ENCODE measurements at regions not wholly inside any gene's neighbourhood (a gene's known extent, or its start where the extent isn't known, plus 50 kb on each side); places are given as distances from the start of the nearest gene placed in this dataset.
"Not testable (repeated sequence)": the region's sequence is repeated elsewhere in the genome, so short reads cannot be mapped to it uniquely, and the experiment has no call there.

GRCh38 chr14:105746124-105746514 is 219.7 kb downstream of the TMEM121 start:
- no peak for DNase-seq (ENCODE audit: extremely low spot score)
- Histone ChIP-seq H3K4me1 (ENCODE audit: insufficient read depth) (no peaks in the 10 kb centered on the region), H3K27ac (ENCODE audit: low read depth) (no peak overlapping the region), H3K4me3 (ENCODE audit: low read depth, low read length) (no peak overlapping the region), H3K36me3 (ENCODE audit: insufficient read depth) (no peaks in the 10 kb centered on the region)
- WGBS = 92% methylated on average over 5 of the region's 5 CpGs

- not testable (repeated sequence) for H3K4me3 ChIP-seq (ENCODE audit: low read depth, low read length); H3K27ac ChIP-seq (ENCODE audit: low read depth); H3K36me3 ChIP-seq (ENCODE audit: insufficient read depth); DNase-seq (ENCODE audit: extremely low spot score); H3K4me1 ChIP-seq (ENCODE audit: insufficient read depth)
- 80% methylated on average over 16 of the region's 16 CpGs for WGBS
These were observed 220.6 kb downstream of the TMEM121 start for GRCh38 chr14:105746800-105747502.

GRCh38 chr14:105747503-105748203 is 221.3 kb downstream of the TMEM121 start:
- H3K4me3 ChIP-seq (ENCODE audit: low read depth, low read length); H3K36me3 ChIP-seq (ENCODE audit: insufficient read depth); H3K27ac ChIP-seq (ENCODE audit: low read depth); DNase-seq (ENCODE audit: extremely low spot score); H3K4me1 ChIP-seq (ENCODE audit: insufficient read depth): not testable (repeated sequence)
- 82% methylated on average over 31 of the region's 31 CpGs for WGBS

- Histone ChIP-seq H3K4me1 (ENCODE audit: insufficient read depth) (no peaks in the 10 kb centered on the region), H3K27ac (ENCODE audit: low read depth) (no peak overlapping the region), H3K36me3 (ENCODE audit: insufficient read depth) (no peaks in the 10 kb centered on the region), H3K4me3 (ENCODE audit: low read depth, low read length) (no peak overlapping the region)
- whole genome bisulfite sequencing = 62% methylated on average over 5 of the region's 5 CpGs
- no peak for DNase-seq (ENCODE audit: extremely low spot score)
These were observed 221.8 kb downstream of the TMEM121 start for GRCh38 chr14:105748204-105748578.

GRCh38 chr14:105748710-105749109 is 222.3 kb downstream of the TMEM121 start:
- 67% methylated on average over 6 of the region's 6 CpGs for WGBS
- not testable (repeated sequence) for H3K36me3 ChIP-seq (ENCODE audit: insufficient read depth); H3K4me1 ChIP-seq (ENCODE audit: insufficient read depth); H3K4me3 ChIP-seq (ENCODE audit: low read depth, low read length); DNase-seq (ENCODE audit: extremely low spot score); H3K27ac ChIP-seq (ENCODE audit: low read depth)

- H3K4me1 ChIP-seq (ENCODE audit: insufficient read depth); DNase-seq (ENCODE audit: extremely low spot score); H3K27ac ChIP-seq (ENCODE audit: low read depth); H3K36me3 ChIP-seq (ENCODE audit: insufficient read depth); H3K4me3 ChIP-seq (ENCODE audit: low read depth, low read length): not testable (repeated sequence)
- WGBS = 83% methylated on average over 13 of the region's 19 CpGs
These were observed 223.6 kb downstream of the TMEM121 start for GRCh38 chr14:105749870-105750541.

GRCh38 chr14:105751291-105751751 is 224.9 kb downstream of the TMEM121 start:
- H3K4me1 ChIP-seq (ENCODE audit: insufficient read depth); H3K4me3 ChIP-seq (ENCODE audit: low read depth, low read length); H3K27ac ChIP-seq (ENCODE audit: low read depth); DNase-seq (ENCODE audit: extremely low spot score); H3K36me3 ChIP-seq (ENCODE audit: insufficient read depth): not testable (repeated sequence)
- WGBS = 81% methylated on average over 18 of the region's 18 CpGs

GRCh38 chr14:105752420-105752819 is 226.0 kb downstream of the TMEM121 start:
- H3K4me1 ChIP-seq (ENCODE audit: insufficient read depth); H3K36me3 ChIP-seq (ENCODE audit: insufficient read depth); H3K27ac ChIP-seq (ENCODE audit: low read depth); DNase-seq (ENCODE audit: extremely low spot score); H3K4me3 ChIP-seq (ENCODE audit: low read depth, low read length): not testable (repeated sequence)
- WGBS = 76% methylated on average over 4 of the region's 7 CpGs

GRCh38 chr14:105760691-105761344 is 234.4 kb downstream of the TMEM121 start:
- Histone ChIP-seq H3K4me1 (ENCODE audit: insufficient read depth) (no peaks in the 10 kb centered on the region), H3K4me3 (ENCODE audit: low read depth, low read length) (no peak overlapping the region), H3K27ac (ENCODE audit: low read depth) (no peak overlapping the region), H3K36me3 (ENCODE audit: insufficient read depth) (no peaks in the 10 kb centered on the region)
- no peak for DNase-seq (ENCODE audit: extremely low spot score)
- 83% methylated on average over 18 of the region's 18 CpGs for WGBS

GRCh38 chr14:105761345-105761740 is 235.0 kb downstream of the TMEM121 start:
- not testable (repeated sequence) for H3K36me3 ChIP-seq (ENCODE audit: insufficient read depth); H3K4me1 ChIP-seq (ENCODE audit: insufficient read depth); DNase-seq (ENCODE audit: extremely low spot score); H3K4me3 ChIP-seq (ENCODE audit: low read depth, low read length); H3K27ac ChIP-seq (ENCODE audit: low read depth)
- WGBS = 66% methylated on average over 5 of the region's 5 CpGs

GRCh38 chr14:105761842-105762241 is 235.5 kb downstream of the TMEM121 start:
- Histone ChIP-seq H3K4me1 (ENCODE audit: insufficient read depth) (no peaks in the 10 kb centered on the region), H3K4me3 (ENCODE audit: low read depth, low read length) (no peak overlapping the region), H3K36me3 (ENCODE audit: insufficient read depth) (no peaks in the 10 kb centered on the region), H3K27ac (ENCODE audit: low read depth) (no peak overlapping the region)
- no peak for DNase-seq (ENCODE audit: extremely low spot score)
- 85% methylated on average over 9 of the region's 9 CpGs for WGBS

- DNase-seq (ENCODE audit: extremely low spot score); H3K4me3 ChIP-seq (ENCODE audit: low read depth, low read length); H3K27ac ChIP-seq (ENCODE audit: low read depth); H3K36me3 ChIP-seq (ENCODE audit: insufficient read depth); H3K4me1 ChIP-seq (ENCODE audit: insufficient read depth): not testable (repeated sequence)
- WGBS = 84% methylated on average over 6 of the region's 11 CpGs
These were observed 235.9 kb downstream of the TMEM121 start for GRCh38 chr14:105762262-105762661.

- not testable (repeated sequence) for DNase-seq (ENCODE audit: extremely low spot score); H3K4me3 ChIP-seq (ENCODE audit: low read depth, low read length); H3K27ac ChIP-seq (ENCODE audit: low read depth); H3K4me1 ChIP-seq (ENCODE audit: insufficient read depth); H3K36me3 ChIP-seq (ENCODE audit: insufficient read depth)
- 87% methylated on average over 32 of the region's 35 CpGs for WGBS
These were observed 238.0 kb downstream of the TMEM121 start for GRCh38 chr14:105764254-105764901.

Measured in urinary bladder (tissue), 3 donors.